ENCODE measurements at regions not wholly inside any gene's neighbourhood (a gene's known extent, or its start where the extent isn't known, plus 50 kb on each side); places are given as distances from the start of the nearest gene placed in this dataset.

- POLR2A ChIA-PET: interaction anchor here (0.8 kb wide), 1 partner anchor 22 kb away, joined by 3 read pairs; no protein-coding TSS in a partner anchor
- DNase-seq (ENCODE audit: low read depth, low spot score): no peak
- CTCF ChIA-PET: interaction anchor here (1.4 kb wide), 1 partner anchor 15 kb away, joined by 3 read pairs; no protein-coding TSS in a partner anchor
These were observed 77.4 kb downstream of the SAMD9 start for GRCh38 chr7:93040355-93040754.

GRCh38 chr7:93039786-93040185 lies 78.0 kb downstream of the SAMD9 start:
- ChIA-PET CTCF (interaction anchor here (1.4 kb wide), 1 partner anchor 15 kb away, joined by 3 read pairs; no protein-coding TSS in a partner anchor), POLR2A (interaction anchor here (0.6 to 0.8 kb wide), 2 partner anchors 21 to 226 kb away, joined by 3 read pairs; no protein-coding TSS in a partner anchor)
- no peak for TF ChIP-seq CTCF (IDR thresholded peaks at IDR 0.05; ENCODE audit: insufficient read depth, low read length, missing control alignments)
- no peak for DNase-seq (ENCODE audit: low read depth, low spot score)
- no peak overlapping the region for H3K4me3 ChIP-seq (ENCODE audit: low read depth, low read length)

More at GRCh38 chr7:93040355-93040754, 77.4 kb downstream of the SAMD9 start:
- no peak for TF ChIP-seq CTCF (IDR thresholded peaks at IDR 0.05; ENCODE audit: insufficient read depth, low read length, missing control alignments)
- no peak overlapping the region for H3K4me3 ChIP-seq (ENCODE audit: low read depth, low read length)

- TF ChIP-seq CTCF (IDR thresholded peaks at IDR 0.05; ENCODE audit: insufficient read depth, low read length, missing control alignments): no peak
- DNase-seq (ENCODE audit: low read depth, low spot score): no peak
- CTCF ChIA-PET: interaction anchor here (1.4 kb wide), 1 partner anchor 14 kb away, joined by 3 read pairs; no protein-coding TSS in a partner anchor
- POLR2A ChIA-PET: interaction anchor here (0.6 kb wide), 1 partner anchor 225 kb away, joined by 3 read pairs; no protein-coding TSS in a partner anchor
- no peak overlapping the region for H3K4me3 ChIP-seq (ENCODE audit: low read depth, low read length)
These were observed 78.5 kb downstream of the SAMD9 start for GRCh38 chr7:93039282-93039681.

GRCh38 chr7:93036807-93037206 lies 81.0 kb downstream of the SAMD9 start:
- DNase-seq (ENCODE audit: low read depth, low spot score): no peak
- H3K4me3 ChIP-seq (ENCODE audit: low read depth, low read length): no peak overlapping the region
- ChIA-PET CTCF (interaction anchor here (0.9 kb wide), 1 partner anchor 11 kb away, joined by 3 read pairs; no protein-coding TSS in a partner anchor), POLR2A (interaction anchor here (0.9 kb wide), 1 partner anchor 201 kb away, joined by 3 read pairs; the partner anchor contains the start of gene CDK6)
- no peak for TF ChIP-seq CTCF (IDR thresholded peaks at IDR 0.05; ENCODE audit: insufficient read depth, low read length, missing control alignments)

- TF ChIP-seq CTCF (IDR thresholded peaks at IDR 0.05; ENCODE audit: insufficient read depth, low read length, missing control alignments): no peak
- no peak overlapping the region for H3K4me3 ChIP-seq (ENCODE audit: low read depth, low read length)
- CTCF ChIA-PET: interaction anchor here (0.9 kb wide), 1 partner anchor 11 kb away, joined by 3 read pairs; no protein-coding TSS in a partner anchor
- POLR2A ChIA-PET: interaction anchor here (0.9 kb wide), 1 partner anchor 200 kb away, joined by 3 read pairs; the partner anchor contains the start of gene CDK6
- DNase-seq (ENCODE audit: low read depth, low spot score): no peak
These were observed 81.6 kb downstream of the SAMD9 start for GRCh38 chr7:93036149-93036640.

- ChIA-PET POLR2A (no interaction called here), CTCF (no interaction called here)
- DNase-seq (ENCODE audit: low read depth, low spot score): no peak
- no peak overlapping the region for H3K4me3 ChIP-seq (ENCODE audit: low read depth, low read length)
- no peak for TF ChIP-seq CTCF (IDR thresholded peaks at IDR 0.05; ENCODE audit: insufficient read depth, low read length, missing control alignments)
These were observed 86.0 kb downstream of the SAMD9 start for GRCh38 chr7:93031795-93032194.
